ENCODE measurements at regions not wholly inside any gene's neighbourhood (a gene's known extent, or its start where the extent isn't known, plus 50 kb on each side); places are given as distances from the start of the nearest gene placed in this dataset.

GRCh38 chr6:169906688-169907418, 155.4 kb downstream of the ERMARD start:
- no peak for DNase-seq (ENCODE audit: low read depth)

- no peak for DNase-seq (ENCODE audit: low read depth)
These were observed 154.7 kb downstream of the ERMARD start for GRCh38 chr6:169906004-169906687.

- DNase-seq (ENCODE audit: low read depth): no peak
These were observed 153.8 kb downstream of the ERMARD start for GRCh38 chr6:169905041-169905807.

- no peak for DNase-seq (ENCODE audit: low read depth)
These were observed 152.9 kb downstream of the ERMARD start for GRCh38 chr6:169904051-169904922.

DNA sequence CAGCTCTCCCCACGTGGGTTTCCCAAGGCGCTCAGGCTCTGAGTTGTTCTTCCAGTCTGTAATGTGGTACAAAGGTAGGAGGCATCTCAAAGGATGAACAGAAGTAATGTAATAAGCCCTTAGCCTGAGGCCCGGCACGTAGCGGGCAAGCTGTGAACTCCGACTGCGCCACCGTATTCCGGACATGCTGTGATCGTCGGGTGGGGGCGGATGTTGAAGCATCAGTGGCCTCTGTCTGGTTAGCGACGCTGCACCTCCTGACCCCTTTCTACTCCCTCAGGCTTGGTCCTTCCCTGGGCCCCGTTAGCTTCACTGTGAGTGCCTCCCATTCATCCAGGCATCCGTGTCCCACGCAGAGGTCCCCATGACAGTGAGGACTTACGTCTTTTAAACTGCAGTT, 151.7 kb downstream of the ERMARD start:
- no peak for DNase-seq (ENCODE audit: low read depth)

DNA sequence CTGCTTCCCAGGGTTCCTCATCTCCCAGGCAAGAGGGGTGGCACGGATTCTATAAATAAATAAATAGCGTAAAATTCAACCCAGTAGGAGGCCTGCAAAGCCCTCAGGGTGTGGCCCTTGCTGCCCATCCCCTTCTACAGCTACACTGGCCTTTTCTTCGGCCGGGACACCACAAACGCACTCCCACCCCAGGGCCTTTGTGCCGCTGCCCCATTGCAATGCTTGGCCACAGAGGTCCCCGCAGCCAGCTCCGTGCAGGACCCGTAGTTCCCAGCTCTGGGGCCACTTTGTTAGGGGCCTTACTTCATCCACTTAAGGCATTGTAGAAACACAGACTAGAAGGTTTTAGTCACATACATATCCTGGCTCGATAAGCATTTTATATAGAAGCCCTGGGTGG, 151.2 kb downstream of the ERMARD start:
- no peak for DNase-seq (ENCODE audit: low read depth)

DNA sequence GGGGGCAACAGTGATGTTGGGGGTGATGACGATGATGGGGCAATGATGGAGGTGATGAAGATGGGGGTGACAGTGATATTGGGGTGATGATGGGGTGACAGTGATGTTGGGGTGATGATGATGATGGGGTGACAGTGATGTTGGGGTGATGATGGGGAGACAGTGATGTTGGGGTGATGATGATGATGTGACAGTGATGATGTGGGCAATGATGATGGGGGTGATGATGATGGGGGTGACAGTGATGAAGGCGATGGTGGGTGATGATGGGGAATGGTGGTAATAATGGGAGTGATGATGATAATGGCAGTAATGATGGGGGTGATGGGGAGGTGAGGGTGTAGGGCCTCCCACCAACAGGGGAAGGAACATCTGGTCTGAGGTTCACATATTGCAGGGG, 150.6 kb downstream of the ERMARD start:
- DNase-seq (ENCODE audit: low read depth): no peak

- no peak for DNase-seq (ENCODE audit: low read depth)
These were observed 148.2 kb downstream of the ERMARD start for GRCh38 chr6:169899481-169900145.

DNA sequence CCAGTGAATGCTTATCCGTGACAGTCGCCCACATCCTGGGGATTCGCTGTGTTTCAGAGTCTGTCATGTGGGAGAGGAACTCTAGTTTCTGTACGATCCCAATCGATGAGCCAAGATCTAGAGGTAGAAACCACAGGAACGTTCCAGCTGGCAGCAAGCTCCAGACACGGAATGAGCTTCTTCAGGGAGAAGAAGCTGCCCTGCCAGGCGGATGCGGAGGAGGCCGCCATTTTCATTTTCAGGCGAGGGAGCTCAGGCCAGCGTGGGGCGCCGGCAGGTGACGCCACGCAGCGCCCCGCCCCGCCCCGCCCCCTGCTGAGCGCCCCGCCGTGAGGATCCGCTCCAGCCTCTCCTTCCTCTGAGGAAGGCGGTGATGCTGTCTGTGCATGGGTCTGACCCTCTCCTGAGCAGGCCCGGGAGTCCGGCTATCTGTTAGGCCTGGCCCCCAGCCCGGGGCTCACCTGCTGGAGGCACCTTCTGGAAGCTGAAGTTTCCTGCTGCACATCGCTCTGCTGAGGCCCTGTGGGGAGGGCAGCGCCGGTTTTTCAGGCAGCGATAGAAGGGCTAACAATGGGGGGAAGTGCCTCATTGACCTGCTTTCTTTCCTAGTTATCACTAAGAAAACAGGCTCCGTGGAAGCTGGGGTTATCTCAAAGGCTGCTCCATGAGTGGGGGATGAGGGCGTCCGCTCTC, 147.5 kb downstream of the ERMARD start:
- DNase-seq (ENCODE audit: low read depth): no peak

- DNase-seq (ENCODE audit: low read depth): no peak
These were observed 146.4 kb downstream of the ERMARD start for GRCh38 chr6:169897601-169898358.

- no peak for DNase-seq (ENCODE audit: low read depth)
These were observed 145.5 kb downstream of the ERMARD start for GRCh38 chr6:169896826-169897456.

DNA sequence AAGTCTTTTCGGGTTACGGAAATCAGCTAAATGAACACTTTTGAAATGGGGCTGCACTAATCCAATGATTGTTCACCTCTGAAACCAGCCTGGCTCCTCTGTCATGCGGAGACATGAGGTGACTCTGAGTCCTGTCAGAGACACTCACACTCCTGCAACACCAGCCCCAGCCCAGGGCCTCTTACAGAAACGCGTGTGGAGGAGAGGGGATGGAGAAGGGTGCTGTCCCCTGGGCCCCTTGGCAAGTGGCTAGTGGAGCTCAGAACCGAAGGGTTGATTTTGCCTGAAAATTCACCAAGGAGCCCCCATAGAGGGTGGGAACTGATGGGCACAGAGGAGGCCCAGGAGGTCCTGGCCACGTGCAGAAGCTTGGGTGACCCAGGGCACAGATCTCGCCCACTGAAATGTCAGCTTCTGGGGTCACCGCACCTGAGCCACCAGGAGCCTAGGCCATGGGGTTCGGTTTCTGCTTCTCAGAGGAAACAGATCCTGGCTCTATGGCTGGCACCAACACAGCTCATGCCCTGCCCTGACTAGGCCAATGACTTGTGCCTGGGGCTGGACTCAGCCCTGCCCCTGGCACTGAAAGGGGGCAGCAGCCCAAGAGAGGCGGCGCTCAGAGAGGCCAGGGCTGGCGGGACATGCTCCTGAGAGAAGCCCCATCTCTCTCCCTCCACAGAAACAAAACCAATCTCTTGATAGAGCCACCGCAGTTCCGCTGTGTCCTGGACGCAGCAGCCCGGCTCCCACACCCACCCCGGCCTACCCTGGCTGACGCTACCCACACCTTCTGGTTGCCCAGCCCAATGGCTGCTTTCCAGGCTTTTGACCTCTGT, 144.7 kb downstream of the ERMARD start:
- DNase-seq (ENCODE audit: low read depth): no peak

DNA sequence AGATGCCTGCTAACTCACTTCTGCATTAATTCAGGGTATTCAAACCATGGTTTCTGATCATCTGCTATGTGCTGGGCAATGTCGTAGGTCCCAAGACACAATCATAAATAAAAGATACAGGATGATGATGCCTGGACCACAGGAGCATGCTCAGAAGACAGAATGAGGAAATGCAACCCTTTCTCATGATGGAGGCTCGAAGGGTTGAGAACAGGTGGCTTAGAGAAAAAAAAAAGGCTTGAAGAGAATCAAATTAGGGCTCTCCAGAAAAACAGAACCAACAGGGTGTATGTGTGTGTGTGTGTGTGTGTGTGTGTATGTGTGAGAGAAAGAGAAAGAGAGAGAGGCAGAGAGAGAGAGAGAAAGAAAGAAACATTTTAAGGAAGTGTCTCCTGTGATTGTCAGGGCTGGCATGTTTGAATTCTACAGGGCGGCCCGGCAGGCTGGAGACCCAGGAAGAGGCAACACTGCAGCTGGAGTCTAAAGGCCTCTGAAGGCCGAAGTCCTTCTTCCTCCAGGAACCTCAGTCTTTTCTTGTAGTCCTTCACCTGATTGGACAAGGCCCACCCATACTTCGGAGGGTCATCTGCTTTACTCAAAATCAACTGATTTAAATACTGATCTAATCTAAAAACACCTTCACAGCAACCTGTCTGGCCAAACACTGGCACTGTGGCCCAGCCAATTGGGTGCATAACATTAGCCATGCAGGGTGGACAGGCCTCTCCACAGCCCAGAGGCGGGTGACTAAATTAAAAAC, 143.8 kb downstream of the ERMARD start:
- no peak for DNase-seq (ENCODE audit: low read depth)

DNA sequence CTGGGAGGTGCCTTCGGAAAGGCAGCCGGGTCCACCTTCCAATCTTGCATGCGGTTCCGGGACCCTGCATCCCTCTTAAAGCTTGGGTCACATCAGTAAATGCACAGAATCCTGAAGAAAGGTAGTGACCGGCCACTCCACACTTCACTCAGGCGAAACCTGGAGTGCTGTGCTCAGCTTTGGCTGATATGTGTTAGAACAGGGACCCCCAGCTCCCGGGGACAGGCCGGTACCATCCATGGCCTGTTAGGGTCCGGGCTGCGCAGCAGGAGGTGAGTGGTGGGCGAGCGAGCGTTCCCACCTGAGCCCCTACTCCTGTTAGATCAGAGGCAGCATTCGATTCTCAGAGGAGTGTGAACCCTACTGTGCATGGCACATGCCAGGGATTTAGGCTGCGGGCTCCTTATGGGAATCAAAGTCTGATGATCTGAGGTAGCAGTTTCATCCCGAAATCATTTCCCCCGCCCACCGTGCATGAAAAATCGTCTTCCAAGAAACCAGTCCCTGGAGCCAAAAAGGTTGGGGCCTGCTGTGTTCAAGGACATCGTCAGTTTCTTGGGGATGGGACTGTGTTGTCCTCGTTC, 143.0 kb downstream of the ERMARD start:
- no peak for DNase-seq (ENCODE audit: low read depth)

DNA sequence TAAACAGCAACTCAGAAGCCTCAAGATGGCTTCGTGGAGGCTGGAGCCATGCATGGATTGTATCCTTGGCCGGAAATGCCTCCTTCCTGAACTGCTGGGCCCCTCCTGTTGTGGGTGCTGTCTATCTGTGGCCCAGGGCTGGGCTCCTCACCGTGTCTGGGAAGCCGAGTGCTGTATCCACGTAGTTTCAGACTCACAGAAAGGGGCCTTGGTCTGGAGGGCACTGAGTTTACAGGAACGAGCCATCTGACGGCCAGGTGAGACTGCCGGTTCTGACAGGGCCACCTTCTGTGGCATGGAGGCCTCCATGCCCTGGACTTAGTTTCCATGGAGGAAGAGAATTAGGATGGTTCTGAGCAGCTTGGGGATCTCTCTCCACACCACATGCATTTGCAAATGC, 142.2 kb downstream of the ERMARD start:
- no peak for DNase-seq (ENCODE audit: low read depth)

DNA sequence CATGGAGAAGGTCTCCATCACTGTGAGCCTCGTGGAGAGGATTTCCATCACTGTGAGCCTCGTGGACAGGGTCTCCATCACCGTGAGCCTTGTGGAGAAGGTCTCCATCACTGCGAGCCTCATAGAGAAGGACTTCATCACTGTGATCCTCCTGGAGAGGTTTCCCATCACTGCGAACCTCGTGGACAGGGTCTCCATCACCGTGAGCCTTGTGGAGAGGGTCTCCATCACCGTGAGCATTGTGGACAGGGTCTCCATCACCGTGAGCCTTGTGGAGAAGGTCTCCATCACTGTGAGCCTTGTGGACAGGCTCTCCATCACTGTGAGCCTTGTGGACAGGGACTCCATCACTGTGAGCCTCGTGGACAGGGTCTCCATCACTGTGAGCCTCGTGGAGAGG, 140.4 kb downstream of the ERMARD start:
- no peak for DNase-seq (ENCODE audit: low read depth)

- no peak for DNase-seq (ENCODE audit: low read depth)
These were observed 140.0 kb downstream of the ERMARD start for GRCh38 chr6:169891421-169891820.

DNA sequence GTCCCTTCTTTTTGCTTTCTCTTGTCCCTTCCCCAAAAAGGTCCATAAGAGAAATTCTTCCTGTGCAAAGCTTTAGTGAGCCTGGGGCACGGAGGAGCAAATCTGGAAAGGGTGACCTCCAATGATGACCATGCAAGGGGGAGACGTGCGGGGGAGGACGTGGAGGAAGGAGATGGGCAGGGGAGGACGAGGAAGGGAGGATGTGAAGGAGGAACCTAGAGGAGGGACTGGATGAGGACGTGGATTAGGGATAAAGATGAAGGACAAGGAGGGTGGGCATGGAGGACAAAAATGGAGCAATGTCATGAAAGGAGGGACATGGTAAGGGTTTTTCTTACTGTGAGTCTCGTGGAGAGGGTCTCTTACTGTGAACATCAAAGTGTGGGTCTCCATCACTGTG, 139.5 kb downstream of the ERMARD start:
- DNase-seq (ENCODE audit: low read depth): no peak

Measured in GM04504 (cell line).